ENCODE measurements at regions not wholly inside any gene's neighbourhood (a gene's known extent, or its start where the extent isn't known, plus 50 kb on each side); places are given as distances from the start of the nearest gene placed in this dataset.

DNA sequence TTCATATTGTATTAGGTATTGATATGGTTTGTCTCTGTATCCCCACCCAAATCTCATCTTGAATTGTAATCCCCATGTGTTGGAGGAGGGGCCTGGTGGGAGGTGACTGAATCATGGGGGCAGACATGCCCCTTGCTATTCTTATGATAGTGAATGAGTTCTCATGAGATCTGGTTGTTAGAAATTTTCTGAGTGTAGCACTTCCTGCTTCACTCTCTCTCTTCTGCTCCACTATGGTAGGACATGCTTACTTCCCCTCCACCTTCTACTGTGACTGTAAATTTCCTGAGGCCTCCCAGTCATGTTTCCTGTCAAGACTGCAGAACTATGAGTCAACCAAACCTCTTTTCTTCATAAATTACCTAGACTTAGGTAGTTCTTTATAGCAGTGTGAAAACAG, 187.4 kb upstream of the SLC24A2 start:
- Histone ChIP-seq H3K27ac (ENCODE audit: low read depth, low read length) (no peak overlapping the region), H3K9ac (ENCODE audit: low read length) (no peak overlapping the region), H3K27me3 (ENCODE audit: control insufficient read depth, insufficient read depth, low read length) (no peaks in the 10 kb centered on the region), H3K36me3 (ENCODE audit: control insufficient read depth, insufficient read depth, low read length) (no peaks in the 10 kb centered on the region), H3K4me1 (ENCODE audit: control insufficient read depth, insufficient read depth, low read length) (no peaks in the 10 kb centered on the region), H3K9me3 (ENCODE audit: control insufficient read depth, insufficient read depth, low read depth, low read length) (no peaks in the 10 kb centered on the region), H3K4me3 (ENCODE audit: low read depth, low read length) (no peak overlapping the region)

DNA sequence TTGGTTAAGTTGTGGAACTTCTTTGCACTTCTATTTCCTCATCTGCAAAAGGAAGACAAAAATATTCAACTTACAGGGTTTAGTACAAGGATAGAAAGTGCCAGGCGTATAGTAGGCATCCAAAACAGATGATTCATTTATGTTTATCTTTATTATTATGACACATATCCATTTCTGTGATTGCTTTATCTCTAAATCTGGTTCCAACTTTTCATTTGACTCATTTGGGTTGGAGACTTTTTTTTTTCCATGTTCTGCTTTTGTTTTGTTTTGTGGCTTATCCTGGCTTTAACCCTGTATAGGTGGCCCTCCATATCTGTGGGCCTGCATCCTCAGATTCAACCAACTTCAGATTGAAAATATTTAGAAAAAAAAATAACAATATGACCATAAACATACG, 186.7 kb upstream of the SLC24A2 start:
- no peaks in the 10 kb centered on the region for H3K36me3 ChIP-seq (ENCODE audit: control insufficient read depth, insufficient read depth, low read length)
- no peak overlapping the region for H3K4me3 ChIP-seq (ENCODE audit: low read depth, low read length)
- no peak overlapping the region for H3K27ac ChIP-seq (ENCODE audit: low read depth, low read length)
- no peaks in the 10 kb centered on the region for H3K4me1 ChIP-seq (ENCODE audit: control insufficient read depth, insufficient read depth, low read length)
- no peak overlapping the region for H3K9ac ChIP-seq (ENCODE audit: low read length)
- H3K9me3 ChIP-seq (ENCODE audit: control insufficient read depth, insufficient read depth, low read depth, low read length) = no peaks in the 10 kb centered on the region
- H3K27me3 ChIP-seq (ENCODE audit: control insufficient read depth, insufficient read depth, low read length) = no peaks in the 10 kb centered on the region

DNA sequence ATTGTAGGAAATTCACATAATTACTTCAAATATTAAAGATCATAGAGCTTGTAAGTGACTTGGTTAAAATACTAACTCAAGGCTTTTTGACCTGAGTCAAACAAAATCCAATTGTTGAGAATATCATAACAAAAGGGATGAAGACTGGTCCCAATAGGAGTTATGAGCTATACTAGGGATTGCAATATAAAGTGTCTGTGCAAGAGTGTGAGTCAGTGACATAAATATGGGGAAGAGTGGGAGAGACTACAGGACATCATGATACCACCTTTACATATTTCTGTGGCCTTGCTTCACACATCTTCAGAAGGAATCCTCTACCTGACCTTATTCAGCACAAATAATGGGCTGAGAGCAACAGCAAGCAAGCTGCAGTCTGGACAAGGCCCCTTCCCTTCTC, 180.9 kb upstream of the SLC24A2 start:
- Histone ChIP-seq H3K9me3 (ENCODE audit: control insufficient read depth, insufficient read depth, low read depth, low read length) (no peaks in the 10 kb centered on the region), H3K9ac (ENCODE audit: low read length) (no peak overlapping the region), H3K4me3 (ENCODE audit: low read depth, low read length) (no peak overlapping the region)

DNA sequence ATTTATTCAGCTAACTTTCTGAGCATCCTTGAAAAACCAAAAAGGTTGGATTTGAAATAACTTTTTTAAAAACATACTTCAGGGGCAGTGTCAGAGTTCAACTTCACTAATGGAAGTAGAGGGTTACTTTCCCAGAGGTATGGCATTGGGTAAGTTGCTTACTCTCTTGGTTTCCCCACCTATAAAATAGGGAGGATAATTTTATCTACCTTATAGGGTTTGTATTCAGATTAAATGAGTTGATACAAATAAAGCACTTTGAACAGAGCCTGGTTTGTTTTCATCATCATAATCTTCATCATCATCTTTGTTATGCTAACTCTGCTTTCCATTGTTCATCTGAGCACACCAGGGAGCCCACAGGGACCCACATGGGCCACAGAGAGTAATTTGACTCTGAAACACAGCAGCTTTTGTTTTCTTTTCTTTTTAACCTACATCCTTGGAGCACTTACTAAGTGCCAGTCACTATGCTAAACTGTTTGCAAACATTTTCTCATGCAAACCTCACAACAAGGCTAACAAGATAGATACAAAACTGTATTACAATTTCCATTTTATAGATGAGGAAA, 179.1 kb upstream of the SLC24A2 start:
- H3K4me3 ChIP-seq (ENCODE audit: low read depth, low read length) = 0 out of 2 replicates have a peak overlapping the region, but pooled peaks have one; percentile 3
- H3K4me1 ChIP-seq (ENCODE audit: control insufficient read depth, insufficient read depth, low read length) = peaks cover 32% of the 10 kb centered on the region
- H3K27ac ChIP-seq (ENCODE audit: low read depth, low read length) = peak overlapping the region; percentile 58; the same call in 1 of the 2 replicates
- no peaks in the 10 kb centered on the region for H3K27me3 ChIP-seq (ENCODE audit: control insufficient read depth, insufficient read depth, low read length)
- no peaks in the 10 kb centered on the region for H3K9me3 ChIP-seq (ENCODE audit: control insufficient read depth, insufficient read depth, low read depth, low read length)
- no peak overlapping the region for H3K9ac ChIP-seq (ENCODE audit: low read length)
- no peaks in the 10 kb centered on the region for H3K36me3 ChIP-seq (ENCODE audit: control insufficient read depth, insufficient read depth, low read length)

More for the DNA sequence above, 180.9 kb upstream of the SLC24A2 start:
- Histone ChIP-seq H3K27ac (ENCODE audit: low read depth, low read length) (no peak overlapping the region), H3K4me1 (ENCODE audit: control insufficient read depth, insufficient read depth, low read length) (peaks cover 32% of the 10 kb centered on the region), H3K36me3 (ENCODE audit: control insufficient read depth, insufficient read depth, low read length) (no peaks in the 10 kb centered on the region), H3K27me3 (ENCODE audit: control insufficient read depth, insufficient read depth, low read length) (no peaks in the 10 kb centered on the region)

DNA sequence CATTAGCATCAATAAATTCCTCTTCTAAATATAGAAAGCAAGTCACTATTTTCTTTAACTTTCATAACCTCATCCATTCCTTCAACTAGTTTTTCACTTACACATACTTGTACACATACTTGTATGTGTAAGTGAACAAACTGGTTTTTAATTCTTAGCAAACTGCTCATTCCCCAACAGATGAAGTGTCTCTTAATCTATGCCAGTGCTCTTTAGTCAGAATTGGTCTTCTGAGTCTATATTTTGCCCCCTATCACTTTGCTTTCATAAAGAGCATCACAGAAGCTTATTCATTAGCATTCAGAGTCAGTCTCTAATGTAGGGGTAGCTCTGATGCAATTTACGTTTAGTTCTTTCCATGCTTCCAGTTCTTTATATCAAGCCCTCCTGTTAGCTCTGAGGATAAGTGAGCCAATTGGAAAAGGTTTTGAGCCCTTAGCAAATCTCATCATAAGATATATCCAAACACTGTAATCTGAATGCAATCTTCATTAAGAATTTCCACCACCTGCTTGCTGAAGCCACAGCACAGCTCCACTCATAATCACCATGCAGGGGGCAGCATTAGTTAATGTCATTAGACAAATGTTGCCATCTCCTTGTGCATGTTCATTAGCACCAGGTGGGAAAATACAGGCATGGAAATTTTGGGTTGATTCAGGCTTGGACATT, 178.5 kb upstream of the SLC24A2 start:
- Histone ChIP-seq H3K36me3 (ENCODE audit: control insufficient read depth, insufficient read depth, low read length) (no peaks in the 10 kb centered on the region), H3K27ac (ENCODE audit: low read depth, low read length) (no peak overlapping the region), H3K9ac (ENCODE audit: low read length) (no peak overlapping the region), H3K4me1 (ENCODE audit: control insufficient read depth, insufficient read depth, low read length) (peaks cover 32% of the 10 kb centered on the region), H3K27me3 (ENCODE audit: control insufficient read depth, insufficient read depth, low read length) (no peaks in the 10 kb centered on the region), H3K4me3 (ENCODE audit: low read depth, low read length) (no peak overlapping the region), H3K9me3 (ENCODE audit: control insufficient read depth, insufficient read depth, low read depth, low read length) (no peaks in the 10 kb centered on the region)

DNA sequence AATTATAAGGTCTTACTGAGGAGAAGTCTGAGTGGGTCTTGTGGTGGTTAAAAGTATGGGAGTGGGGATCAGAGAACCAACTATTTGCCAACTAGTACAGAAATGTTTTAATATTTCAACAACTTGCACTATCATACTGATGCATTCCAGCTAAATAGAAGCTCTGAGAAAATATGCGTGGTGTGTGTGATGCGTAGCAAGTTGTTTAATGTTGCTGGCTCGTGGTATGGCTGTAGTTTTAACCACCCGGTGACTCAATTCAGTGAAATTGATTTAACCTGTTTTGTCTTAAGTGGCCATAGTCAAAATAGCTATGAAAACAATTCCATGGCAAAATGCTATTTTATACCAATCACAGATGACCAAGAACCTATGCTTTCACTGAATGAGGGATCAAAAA, 176.5 kb upstream of the SLC24A2 start:
- H3K9me3 ChIP-seq (ENCODE audit: control insufficient read depth, insufficient read depth, low read depth, low read length) = no peaks in the 10 kb centered on the region
- H3K27me3 ChIP-seq (ENCODE audit: control insufficient read depth, insufficient read depth, low read length) = no peaks in the 10 kb centered on the region
- H3K4me3 ChIP-seq (ENCODE audit: low read depth, low read length) = no peak overlapping the region
- H3K27ac ChIP-seq (ENCODE audit: low read depth, low read length) = no peak overlapping the region
- no peak overlapping the region for H3K9ac ChIP-seq (ENCODE audit: low read length)
- no peaks in the 10 kb centered on the region for H3K36me3 ChIP-seq (ENCODE audit: control insufficient read depth, insufficient read depth, low read length)
- H3K4me1 ChIP-seq (ENCODE audit: control insufficient read depth, insufficient read depth, low read length) = peaks cover 32% of the 10 kb centered on the region

DNA sequence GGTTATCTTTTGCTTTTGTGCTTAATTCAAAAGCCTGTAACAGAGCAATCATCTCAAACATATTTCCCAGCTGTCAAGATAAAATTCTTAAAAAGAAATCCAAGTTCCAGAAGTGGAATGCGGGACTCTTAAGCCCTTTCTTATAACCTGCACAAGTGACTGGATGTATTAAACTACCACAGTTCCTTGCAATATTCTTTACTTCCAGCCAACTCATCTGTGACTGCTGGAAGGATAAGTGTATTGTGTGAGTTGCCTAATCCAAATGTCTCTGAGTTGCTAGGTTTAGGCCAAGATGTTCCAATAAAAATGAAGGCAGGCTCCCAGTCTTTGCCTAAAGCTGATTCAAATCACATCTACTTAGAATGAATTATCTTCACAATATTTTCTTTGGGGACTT, 159.2 kb upstream of the SLC24A2 start:
- Histone ChIP-seq H3K4me1 (ENCODE audit: control insufficient read depth, insufficient read depth, low read length) (peaks cover 4% of the 10 kb centered on the region), H3K27me3 (ENCODE audit: control insufficient read depth, insufficient read depth, low read length) (no peaks in the 10 kb centered on the region), H3K9ac (ENCODE audit: low read length) (no peak overlapping the region)

DNA sequence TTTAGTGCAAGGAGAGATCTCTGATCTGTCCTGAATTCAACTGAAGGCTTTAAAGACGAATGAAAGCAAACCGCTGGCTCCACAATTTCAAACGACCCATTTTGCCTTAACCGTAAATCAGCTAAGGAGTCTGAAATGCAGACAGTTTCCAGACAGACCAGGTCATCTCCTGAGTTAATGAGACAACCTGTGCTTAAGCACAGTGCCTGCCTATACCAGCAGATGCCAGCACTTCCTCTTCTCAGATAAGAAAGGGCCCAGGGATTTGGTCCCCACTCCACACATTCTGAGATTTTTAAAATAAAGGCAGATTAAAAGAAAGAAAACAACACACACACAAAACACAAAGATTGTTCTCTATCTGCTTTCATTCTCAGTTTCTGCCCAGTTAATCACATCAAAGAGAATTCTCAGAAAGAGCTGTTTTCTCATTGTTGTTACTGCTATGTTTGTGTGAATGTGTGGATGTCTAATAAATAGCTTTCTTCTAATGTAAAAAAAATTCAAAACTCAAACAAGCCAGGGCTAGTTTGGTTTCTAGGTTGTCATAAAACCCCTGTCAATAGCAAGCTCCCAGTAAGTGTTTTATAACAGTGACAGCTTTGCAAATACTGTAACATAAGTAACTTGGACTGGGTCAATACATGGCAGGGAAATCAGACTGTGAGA, 157.7 kb upstream of the SLC24A2 start:
- Histone ChIP-seq H3K4me3 (ENCODE audit: low read depth, low read length) (no peak overlapping the region), H3K4me1 (ENCODE audit: control insufficient read depth, insufficient read depth, low read length) (peaks cover 4% of the 10 kb centered on the region), H3K27ac (ENCODE audit: low read depth, low read length) (peak overlapping the region; percentile 50; the same call in 1 of the 2 replicates), H3K9me3 (ENCODE audit: control insufficient read depth, insufficient read depth, low read depth, low read length) (no peaks in the 10 kb centered on the region), H3K27me3 (ENCODE audit: control insufficient read depth, insufficient read depth, low read length) (no peaks in the 10 kb centered on the region), H3K9ac (ENCODE audit: low read length) (peak overlapping the region; percentile 45), H3K36me3 (ENCODE audit: control insufficient read depth, insufficient read depth, low read length) (no peaks in the 10 kb centered on the region)

More for the DNA sequence above, 159.2 kb upstream of the SLC24A2 start:
- no peak overlapping the region for H3K4me3 ChIP-seq (ENCODE audit: low read depth, low read length)
- no peaks in the 10 kb centered on the region for H3K36me3 ChIP-seq (ENCODE audit: control insufficient read depth, insufficient read depth, low read length)
- no peaks in the 10 kb centered on the region for H3K9me3 ChIP-seq (ENCODE audit: control insufficient read depth, insufficient read depth, low read depth, low read length)
- H3K27ac ChIP-seq (ENCODE audit: low read depth, low read length) = no peak overlapping the region

DNA sequence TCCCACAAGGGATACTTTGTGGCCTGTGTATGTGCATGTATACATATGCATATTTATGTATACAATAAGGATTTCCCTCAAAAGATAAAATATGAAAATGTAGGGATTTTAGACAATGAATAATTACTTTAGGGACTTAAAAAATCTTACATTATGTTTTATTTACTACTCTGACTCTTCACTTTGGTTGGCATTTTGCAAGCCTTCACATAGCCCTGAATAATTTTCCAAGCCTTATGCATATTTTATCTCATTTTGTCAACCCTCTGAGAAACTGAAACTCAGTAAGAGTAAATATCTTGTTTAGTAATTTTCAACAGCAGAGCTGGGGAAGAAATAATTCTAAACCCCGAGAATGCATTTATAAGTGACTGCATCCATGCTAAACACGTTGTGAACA, 153.0 kb upstream of the SLC24A2 start:
- Histone ChIP-seq H3K9me3 (ENCODE audit: control insufficient read depth, insufficient read depth, low read depth, low read length) (no peaks in the 10 kb centered on the region), H3K27ac (ENCODE audit: low read depth, low read length) (peak overlapping the region; percentile 31; the same call in 1 of the 2 replicates), H3K4me3 (ENCODE audit: low read depth, low read length) (no peak overlapping the region), H3K36me3 (ENCODE audit: control insufficient read depth, insufficient read depth, low read length) (no peaks in the 10 kb centered on the region), H3K27me3 (ENCODE audit: control insufficient read depth, insufficient read depth, low read length) (no peaks in the 10 kb centered on the region), H3K4me1 (ENCODE audit: control insufficient read depth, insufficient read depth, low read length) (peaks cover 8% of the 10 kb centered on the region), H3K9ac (ENCODE audit: low read length) (peak overlapping the region; percentile 24)

DNA sequence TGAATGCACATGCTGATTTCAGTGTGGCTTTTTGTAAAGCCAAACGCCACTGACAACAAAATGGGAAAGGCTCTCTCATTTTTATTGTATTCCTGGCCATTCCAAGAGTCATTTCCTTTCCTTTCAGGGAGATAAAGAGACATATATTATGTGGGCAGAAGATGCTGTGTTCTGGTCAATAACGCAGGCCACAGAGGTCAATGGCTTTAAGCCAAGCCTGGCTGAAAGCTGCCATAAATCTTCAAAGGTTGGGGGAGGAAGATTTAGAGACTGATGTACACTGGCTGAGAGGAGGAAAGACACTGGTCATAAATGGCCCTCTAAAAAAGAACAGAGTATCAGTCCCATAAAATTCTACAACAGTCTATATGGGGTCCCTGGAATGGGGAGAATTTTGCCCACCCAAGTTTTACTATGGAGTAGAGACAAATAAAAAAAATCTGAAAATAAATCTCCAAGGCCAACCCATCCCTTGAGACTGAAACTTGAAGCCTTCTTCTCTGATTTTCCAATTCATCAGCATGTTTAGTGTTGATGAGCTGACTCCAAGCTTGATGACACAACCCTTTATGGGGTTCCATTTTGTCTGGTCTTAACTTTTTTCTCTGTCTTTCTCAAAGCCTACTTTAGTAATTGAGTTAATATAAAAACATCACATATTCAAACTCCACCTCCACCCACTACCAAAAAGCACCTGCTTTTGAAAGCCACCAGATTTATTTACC, 152.1 kb upstream of the SLC24A2 start:
- no peak overlapping the region for H3K4me3 ChIP-seq (ENCODE audit: low read depth, low read length)
- H3K27me3 ChIP-seq (ENCODE audit: control insufficient read depth, insufficient read depth, low read length) = no peaks in the 10 kb centered on the region
- H3K9me3 ChIP-seq (ENCODE audit: control insufficient read depth, insufficient read depth, low read depth, low read length) = no peaks in the 10 kb centered on the region
- H3K9ac ChIP-seq (ENCODE audit: low read length) = peak overlapping the region; percentile 54
- peak overlapping the region; percentile 31; the same call in 1 of the 2 replicates for H3K27ac ChIP-seq (ENCODE audit: low read depth, low read length)
- H3K4me1 ChIP-seq (ENCODE audit: control insufficient read depth, insufficient read depth, low read length) = peaks cover 8% of the 10 kb centered on the region
- no peaks in the 10 kb centered on the region for H3K36me3 ChIP-seq (ENCODE audit: control insufficient read depth, insufficient read depth, low read length)
